SK-N-SH (cell line): ENCODE measurements at regions not wholly inside any gene's neighbourhood (a gene's known extent, or its start where the extent isn't known, plus 50 kb on each side); places are given as distances from the start of the nearest gene placed in this dataset.

ENCODE experiments used
- CTCF ChIA-PET: fragments of 300-600, 350-600 bp; formaldehyde crosslinking; extraction: SDS; loops from one replicate; lab custom pipeline; 2021; lab: Yijun Ruan, JAX
- POLR2A ChIA-PET: fragments of 350-600 bp; sonication (Branson Sonifier 250); formaldehyde crosslinking; extraction: SDS; loops from one replicate; lab custom pipeline; 2020; ENCODE audit warnings: antibody characterized with exemption, inconsistent platforms; lab: Yijun Ruan, JAX
- DNase-seq: peaks from one replicate; pipeline ENCODE4 v3.0.0; 2012
- H2AFZ ChIP-seq: fragments of 200-600 bp; sonication (generic); 2 replicates; pipeline ENCODE4 v1.8.1; 2016; ENCODE audit warnings: antibody characterized with exemption, mild to moderate bottlenecking, low read depth
- H3F3A ChIP-seq: fragments of 200-600 bp; sonication (generic); replicated peaks from 2 replicates; pipeline ENCODE3; 2016; ENCODE audit warnings: antibody characterized with exemption, mild to moderate bottlenecking; ENCODE audit not compliant: insufficient read depth
- H3K27ac ChIP-seq, 2 experiments: fragments of 200-500 bp in 1 of 2; fragments of 200-600 bp in 1 of 2; sonication (Bioruptor generic) in 1 of 2; sonication (generic), shearing (Covaris generic) in 1 of 2; 2 replicates each; pipeline versions ENCODE4 v1.5.1 to v1.6.1; 2014 to 2016; ENCODE audit warnings: low read depth in 2 of 2, inconsistent platforms in 1 of 2, low read length in 1 of 2, mild to moderate bottlenecking in 1 of 2, mixed read lengths in 1 of 2
- H3K27me3 ChIP-seq: fragments of 200-600 bp; sonication (generic), shearing (Covaris generic); 2 replicates; pipeline ENCODE4 v1.6.1; 2016; ENCODE audit warnings: mixed run types; ENCODE audit not compliant: insufficient read depth
- H3K36me3 ChIP-seq, 2 experiments: fragments of 200-500 bp in 1 of 2; fragments of 200-600 bp in 1 of 2; sonication (Bioruptor generic) in 1 of 2; sonication (generic) in 1 of 2; replicated peaks in 1 of 2; 2 replicates each; pipeline versions ENCODE3 to v1.5.1; 2014 to 2016; ENCODE audit warnings: low read length in 1 of 2, mild to moderate bottlenecking in 1 of 2; ENCODE audit not compliant: insufficient read depth in 2 of 2, control insufficient read depth in 1 of 2
- H3K4me1 ChIP-seq, 2 experiments: fragments of 200-500 bp in 1 of 2; fragments of 200-600 bp in 1 of 2; sonication (Bioruptor generic) in 1 of 2; sonication (generic), shearing (Covaris generic) in 1 of 2; 2 replicates each; pipeline versions ENCODE4 v1.5.1 to v1.6.1; 2014 to 2016; ENCODE audit warnings: low read depth in 1 of 2, low read length in 1 of 2, mixed run types in 1 of 2; ENCODE audit not compliant: insufficient read depth in 2 of 2, control insufficient read depth in 1 of 2
- H3K4me2 ChIP-seq: fragments of 200-600 bp; sonication (generic), shearing (Covaris generic); 2 replicates; pipeline ENCODE4 v1.6.1; 2017; ENCODE audit warnings: mixed run types
- H3K4me3 ChIP-seq, 2 experiments: fragments of 200-500 bp in 1 of 2; fragments of 200-600 bp in 1 of 2; sonication (Bioruptor generic) in 1 of 2; sonication (generic), shearing (Covaris generic) in 1 of 2; 2 replicates each; pipeline versions ENCODE4 v1.5.1 to v1.8.1; 2014 to 2016; ENCODE audit warnings: low read depth in 2 of 2, inconsistent platforms in 1 of 2, low read length in 1 of 2, mild to moderate bottlenecking in 1 of 2, mixed read lengths in 1 of 2, moderate library complexity in 1 of 2
- H3K79me2 ChIP-seq: fragments of 200-600 bp; sonication (generic); 2 replicates; pipeline ENCODE4 v1.8.1; 2017; ENCODE audit warnings: mild to moderate bottlenecking; ENCODE audit not compliant: insufficient read depth
- H3K9ac ChIP-seq: fragments of 200-600 bp; sonication (generic); 2 replicates; pipeline ENCODE4 v1.6.1; 2017; ENCODE audit warnings: mixed run types
- H3K9me2 ChIP-seq: fragments of 200-600 bp; sonication (generic); 2 replicates; pipeline ENCODE4 v1.6.1; 2017; ENCODE audit warnings: mixed run types
- H3K9me3 ChIP-seq: fragments of 200-600 bp; sonication (generic); 2 replicates; pipeline ENCODE4 v1.6.1; 2017; ENCODE audit warnings: mixed run types, mild to moderate bottlenecking, moderate library complexity
- H4K20me1 ChIP-seq: fragments of 200-600 bp; sonication (generic); 2 replicates; pipeline ENCODE4 v1.6.1; 2017; ENCODE audit warnings: mild to moderate bottlenecking, mixed run types; ENCODE audit not compliant: insufficient read depth
- CHD2 ChIP-seq: fragments of 150-350 bp; IDR thresholded peaks from 2 replicates; pipeline ENCODE4 v1.6.1; 2018; ENCODE audit warnings: low read length; ENCODE audit not compliant: partially characterized antibody
- CTCF ChIP-seq: fragments of 200-600 bp; sonication (generic); IDR thresholded peaks from 2 replicates; pipeline ENCODE4 v1.6.1; 2017; ENCODE audit warnings: antibody characterized with exemption, mild to moderate bottlenecking, moderate library complexity
- ELF1 ChIP-seq: IDR thresholded peaks from 2 replicates; pipeline ENCODE4 v1.4.0; 2012
- EP300 ChIP-seq, 2 experiments: IDR thresholded peaks; 2 replicates each; pipeline versions ENCODE4 v1.4.0 to v1.6.1; 2012; ENCODE audit warnings: borderline replicate concordance in 1 of 2, low read depth in 1 of 2, low read length in 1 of 2
- EZH2phosphoT487 ChIP-seq: fragments of 200-600 bp; sonication (generic); IDR thresholded peaks from 2 replicates; pipeline ENCODE4 v1.6.1; 2017; ENCODE audit warnings: low read depth, mixed run types, mild to moderate bottlenecking, antibody characterized with exemption, moderate library complexity, borderline replicate concordance
- FOSL2 ChIP-seq: IDR thresholded peaks from 2 replicates; pipeline ENCODE4 v1.4.0; 2012; ENCODE audit warnings: low read depth, mild to moderate bottlenecking, moderate library complexity, borderline replicate concordance
- FOXJ3 ChIP-seq: sonication (generic); formaldehyde crosslinking; IDR thresholded peaks from 2 replicates; pipeline ENCODE4 v1.5.1; 2020; ENCODE audit warnings: mild to moderate bottlenecking, missing genetic modification reagents
- JUND ChIP-seq: IDR thresholded peaks from 2 replicates; pipeline ENCODE4 v1.4.0; 2012
- MEF2A ChIP-seq: IDR thresholded peaks from 2 replicates; pipeline ENCODE4 v1.4.0; 2012; ENCODE audit warnings: low read depth, borderline replicate concordance
- MXI1 ChIP-seq: IDR thresholded peaks from 2 replicates; pipeline ENCODE4 v1.6.1; 2012; ENCODE audit warnings: mild to moderate bottlenecking, low read depth, low read length, improper control_type of control experiment
- NFIC ChIP-seq: IDR thresholded peaks from 2 replicates; pipeline ENCODE4 v1.4.0; 2012; ENCODE audit warnings: borderline replicate concordance
- NRF1 ChIP-seq: IDR thresholded peaks from 2 replicates; pipeline ENCODE4 v1.6.1; 2012; ENCODE audit warnings: low read depth, mild to moderate bottlenecking, low read length
- POLR2AphosphoS5 ChIP-seq: IDR thresholded peaks from 2 replicates; pipeline ENCODE4 v1.6.1; 2012; ENCODE audit warnings: low read depth, low read length
- RAD21 ChIP-seq: IDR thresholded peaks from 2 replicates; pipeline ENCODE4 v1.6.1; 2012; ENCODE audit warnings: mild to moderate bottlenecking, low read length
- RCOR1 ChIP-seq: fragments of 150-350 bp; IDR thresholded peaks from 2 replicates; pipeline ENCODE4 v1.6.1; 2017; ENCODE audit warnings: antibody characterized with exemption, low read length
- RXRA ChIP-seq: IDR thresholded peaks from 2 replicates; pipeline ENCODE4 v1.4.0; 2012; ENCODE audit warnings: low read depth, mild to moderate bottlenecking, borderline replicate concordance
- SIN3A ChIP-seq: IDR thresholded peaks from 2 replicates; pipeline ENCODE4 v1.6.1; 2012; ENCODE audit warnings: low read depth, mild to moderate bottlenecking, low read length, moderate library complexity, borderline replicate concordance
- SMC3 ChIP-seq: IDR thresholded peaks from 2 replicates; pipeline ENCODE4 v1.6.1; 2012; ENCODE audit warnings: low read depth, low read length, improper control_type of control experiment
- TCF12 ChIP-seq: IDR thresholded peaks from 2 replicates; pipeline ENCODE4 v1.4.0; 2012
- TEAD4 ChIP-seq: IDR thresholded peaks from 2 replicates; pipeline ENCODE4 v1.4.0; 2012; ENCODE audit warnings: mild to moderate bottlenecking, borderline replicate concordance; ENCODE audit not compliant: insufficient read depth
- USF1 ChIP-seq: IDR thresholded peaks from 2 replicates; pipeline ENCODE4 v1.4.0; 2012; ENCODE audit warnings: low read depth, borderline replicate concordance
- YY1 ChIP-seq: IDR thresholded peaks from 2 replicates; pipeline ENCODE4 v1.4.0; 2012; ENCODE audit warnings: low read depth, mild to moderate bottlenecking
- ZBTB33 ChIP-seq: IDR thresholded peaks from 2 replicates; pipeline ENCODE4 v1.4.0; 2012; ENCODE audit warnings: low read depth, borderline replicate concordance
- WGBS: methylation state at CpG from one replicate; pipeline ENCODE4 v1.1.6; 2017; ENCODE audit warnings: low lambda C conversion rate; 5-methylcytosine and 5-hydroxymethylcytosine counted together

- no peak for DNase-seq
Measured at GRCh38 chr3:147619921-147620560, 210.9 kb downstream of the ZIC1 start.

GRCh38 chr3:147620906-147621305 is 211.7 kb downstream of the ZIC1 start:
- Histone ChIP-seq H3K27ac (no peak overlapping the region), H3K9ac (no peak overlapping the region), H3K9me2 (no peaks in the 10 kb centered on the region), H3F3A (no peaks in the 10 kb centered on the region), H3K9me3 (no peaks in the 10 kb centered on the region), H3K4me2 (no peak overlapping the region), H3K79me2 (no peaks in the 10 kb centered on the region), H3K36me3 (no peaks in the 10 kb centered on the region), H2AFZ (no peak overlapping the region), H3K27me3 (no peaks in the 10 kb centered on the region), H4K20me1 (no peaks in the 10 kb centered on the region), H3K4me1 (no peaks in the 10 kb centered on the region), H3K4me3 (no peak overlapping the region)
- CTCF ChIA-PET = no interaction called here
- no peak for DNase-seq
- POLR2A ChIA-PET = no interaction called here
- TF ChIP-seq RAD21 = no peak
- no peak for TF ChIP-seq YY1
- no peak for TF ChIP-seq FOXJ3
- no peak for TF ChIP-seq EZH2phosphoT487
- no peak for TF ChIP-seq MEF2A
- no peak for TF ChIP-seq EP300 (IDR thresholded peaks at IDR 0.05; ENCODE audit: borderline replicate concordance in 1 of 2, low read depth in 1 of 2, low read length in 1 of 2)
- TF ChIP-seq CHD2 = no peak
- TF ChIP-seq ZBTB33 = no peak
- TF ChIP-seq RXRA = no peak
- no peak for TF ChIP-seq CTCF
- TF ChIP-seq NRF1 = no peak

More at GRCh38 chr3:147619921-147620560, 210.9 kb downstream of the ZIC1 start:
- POLR2A ChIA-PET = no interaction called here
- Histone ChIP-seq H3K4me2 (no peak overlapping the region), H2AFZ (no peak overlapping the region), H3K9me3 (no peaks in the 10 kb centered on the region), H3K79me2 (no peaks in the 10 kb centered on the region), H3K36me3 (no peaks in the 10 kb centered on the region), H3K9ac (no peak overlapping the region), H3K27me3 (no peaks in the 10 kb centered on the region), H4K20me1 (no peaks in the 10 kb centered on the region), H3K4me1 (no peaks in the 10 kb centered on the region), H3K9me2 (no peaks in the 10 kb centered on the region), H3K4me3 (no peak overlapping the region), H3K27ac (no peak overlapping the region), H3F3A (no peaks in the 10 kb centered on the region)
- TF ChIP-seq RXRA (no peak), MEF2A (no peak), YY1 (no peak), MXI1 (no peak), JUND (no peak), POLR2AphosphoS5 (no peak), CHD2 (no peak), SMC3 (no peak), RCOR1 (no peak), FOXJ3 (no peak), EP300 (IDR thresholded peaks at IDR 0.05; ENCODE audit: borderline replicate concordance in 1 of 2, low read depth in 1 of 2, low read length in 1 of 2) (no peak), NFIC (no peak), USF1 (no peak), TEAD4 (no peak), EZH2phosphoT487 (no peak), ELF1 (no peak), RAD21 (no peak), TCF12 (no peak), FOSL2 (no peak), SIN3A (no peak)
- 28% methylated on average over 3 of the region's 3 CpGs for WGBS
- CTCF ChIA-PET = no interaction called here
